HepG2 (cell line): ENCODE measurements at regions not wholly inside any gene's neighbourhood (a gene's known extent, or its start where the extent isn't known, plus 50 kb on each side); places are given as distances from the start of the nearest gene placed in this dataset.

Source experiments
- ASH2L ChIP-seq: fragments of 300-600, 200-600 bp; sonication (generic); IDR thresholded peaks from 2 replicates; pipeline ENCODE4 v1.7.0; 2017; ENCODE audit warnings: low read depth, mild to moderate bottlenecking, moderate library complexity, mixed read lengths, low read length; ENCODE audit not compliant: insufficient read length
- FOSL1 ChIP-seq: sonication (generic); formaldehyde crosslinking; IDR thresholded peaks from 2 replicates; pipeline ENCODE4 v1.9.0; 2021; ENCODE audit warnings: missing genetic modification reagents, borderline replicate concordance
- FOXO1 ChIP-seq: sonication (generic); formaldehyde crosslinking; IDR thresholded peaks from 2 replicates; pipeline ENCODE4 v1.4.0; 2020; ENCODE audit warnings: missing genetic modification reagents
- HIC2 ChIP-seq: sonication (generic); formaldehyde crosslinking; IDR thresholded peaks from 2 replicates; pipeline ENCODE4 v1.9.0; 2022; ENCODE audit warnings: low read depth, missing genetic modification reagents
- HNF4A ChIP-seq: sonication (generic); formaldehyde crosslinking; IDR thresholded peaks from 2 replicates; pipeline ENCODE4 v1.4.0; 2020; ENCODE audit warnings: missing genetic modification reagents
- HOXA3 ChIP-seq: sonication (generic); formaldehyde crosslinking; IDR thresholded peaks from 2 replicates; pipeline ENCODE4 v1.5.0; 2020; ENCODE audit warnings: missing genetic modification reagents
- KAT7 ChIP-seq: IDR thresholded peaks from 2 replicates; pipeline ENCODE4 v1.6.1; 2018; ENCODE audit warnings: borderline replicate concordance, missing compliant biosample characterization
- MXD1 ChIP-seq: sonication (generic); formaldehyde crosslinking; IDR thresholded peaks from 2 replicates; pipeline ENCODE4 v1.4.0; 2020; ENCODE audit warnings: mild to moderate bottlenecking, missing genetic modification reagents
- RAD51 ChIP-seq: fragments of 450-650 bp; IDR thresholded peaks from 2 replicates; pipeline ENCODE4 v1.6.1; 2016; ENCODE audit warnings: borderline replicate concordance
- SALL1 ChIP-seq: sonication (generic); formaldehyde crosslinking; IDR thresholded peaks from 2 replicates; pipeline ENCODE4 v1.8.0; 2022; ENCODE audit warnings: mild to moderate bottlenecking, missing genetic modification reagents
- SNAPC4 ChIP-seq: sonication (generic); formaldehyde crosslinking; IDR thresholded peaks from 2 replicates; pipeline ENCODE4 v1.4.0; 2020; ENCODE audit warnings: mild to moderate bottlenecking, missing genetic modification reagents
- ZBTB7B ChIP-seq: sonication (generic); formaldehyde crosslinking; IDR thresholded peaks from 2 replicates; pipeline ENCODE4 v1.4.0; 2020; ENCODE audit warnings: missing genetic modification reagents
- ZIK1 ChIP-seq: sonication (generic); formaldehyde crosslinking; IDR thresholded peaks from 2 replicates; pipeline ENCODE4 v1.5.0; 2020; ENCODE audit warnings: mild to moderate bottlenecking, low read depth, missing genetic modification reagents, borderline replicate concordance
- ZNF441 ChIP-seq: sonication (generic); formaldehyde crosslinking; IDR thresholded peaks from 2 replicates; pipeline ENCODE4 v1.7.0; 2021; ENCODE audit warnings: missing genetic modification reagents, borderline replicate concordance
- ZNF609 ChIP-seq: sonication (generic); formaldehyde crosslinking; IDR thresholded peaks from 2 replicates; pipeline ENCODE4 v1.4.0; 2020; ENCODE audit warnings: mild to moderate bottlenecking, missing genetic modification reagents, borderline replicate concordance
- ZSCAN21 ChIP-seq: sonication (generic); formaldehyde crosslinking; IDR thresholded peaks from 2 replicates; pipeline ENCODE4 v1.8.0; 2022; ENCODE audit warnings: mild to moderate bottlenecking, missing genetic modification reagents, moderate library complexity, borderline replicate concordance

GRCh38 chr5:172564188-172564587 is 76.9 kb upstream of the NEURL1B start (continued):
- peak; percentile 89 for TF ChIP-seq ZNF609 (CRISPR knock-in tag)
- no peak for TF ChIP-seq RAD51
- TF ChIP-seq MXD1 (CRISPR knock-in tag) = no peak
- TF ChIP-seq SALL1 = peak; percentile 96
- TF ChIP-seq HOXA3 (CRISPR knock-in tag) = peak; percentile 81
- TF ChIP-seq ZSCAN21 (CRISPR knock-in tag) = peak; percentile 68; the same call in 1 of the 2 replicates
- TF ChIP-seq FOXO1 (CRISPR knock-in tag) = peak; percentile 68; the same call in 1 of the 2 replicates
- TF ChIP-seq KAT7 (CRISPR knock-in tag) = no peak
- TF ChIP-seq ZIK1 (CRISPR knock-in tag) = no peak
- TF ChIP-seq HIC2 (CRISPR knock-in tag) = no peak
- peak; percentile 44; the same call in 1 of the 2 replicates for TF ChIP-seq HNF4A (CRISPR knock-in tag)
- 0 out of 2 replicates have a peak, but pooled peaks have one; percentile 32 for TF ChIP-seq ZNF441 (CRISPR knock-in tag)
- no peak for TF ChIP-seq ASH2L
- no peak for TF ChIP-seq SNAPC4
- no peak for TF ChIP-seq FOSL1 (CRISPR knock-in tag)
- TF ChIP-seq ZBTB7B = peak; percentile 67; the same call in 1 of the 2 replicates
